ENCODE measurements at regions not wholly inside any gene's neighbourhood (a gene's known extent, or its start where the extent isn't known, plus 50 kb on each side); places are given as distances from the start of the nearest gene placed in this dataset.

GRCh38 chr12:123100882-123101281 lies 50.0 kb downstream of the PITPNM2 start:
- DNase-seq = no peak

- DNase-seq = no peak
Measured at GRCh38 chr12:123100450-123100849, 50.4 kb downstream of the PITPNM2 start.

- peak; percentile 30 for DNase-seq
Measured at GRCh38 chr12:123099560-123100192, 51.2 kb downstream of the PITPNM2 start.

GRCh38 chr12:123098780-123099179 lies 52.1 kb downstream of the PITPNM2 start:
- no peak for DNase-seq

GRCh38 chr12:123097561-123098084 lies 53.3 kb downstream of the PITPNM2 start:
- no peak for DNase-seq

GRCh38 chr12:123096741-123097140 lies 54.1 kb downstream of the PITPNM2 start:
- no peak for DNase-seq

GRCh38 chr12:123096182-123096581 lies 54.7 kb downstream of the PITPNM2 start:
- no peak for DNase-seq

GRCh38 chr12:123095078-123095881 lies 55.6 kb downstream of the PITPNM2 start:
- no peak for DNase-seq

- DNase-seq = no peak
Measured at GRCh38 chr12:123094349-123095077, 56.4 kb downstream of the PITPNM2 start.

GRCh38 chr12:123092866-123093265 lies 58.0 kb downstream of the PITPNM2 start:
- no peak for DNase-seq

GRCh38 chr12:123091230-123092150 lies 59.4 kb downstream of the PITPNM2 start:
- no peak for DNase-seq

GRCh38 chr12:123089631-123090353 lies 61.1 kb downstream of the PITPNM2 start:
- DNase-seq = no peak

GRCh38 chr12:123089140-123089539 lies 61.8 kb downstream of the PITPNM2 start:
- no peak for DNase-seq

- peak; percentile 36 for DNase-seq
Measured at GRCh38 chr12:123085730-123086487, 65.0 kb downstream of the PITPNM2 start.

GRCh38 chr12:123085066-123085465 lies 65.8 kb downstream of the PITPNM2 start:
- DNase-seq = no peak

GRCh38 chr12:123083661-123084571 lies 67.0 kb downstream of the PITPNM2 start:
- no peak for DNase-seq

- DNase-seq = no peak
Measured at GRCh38 chr12:123080634-123081033, 70.3 kb downstream of the PITPNM2 start.

- DNase-seq = no peak
Measured at GRCh38 chr12:123078531-123079155, 72.2 kb downstream of the PITPNM2 start.

GRCh38 chr12:123078120-123078465 lies 72.8 kb downstream of the PITPNM2 start:
- no peak for DNase-seq
